ENCODE measurements at regions not wholly inside any gene's neighbourhood (a gene's known extent, or its start where the extent isn't known, plus 50 kb on each side); places are given as distances from the start of the nearest gene placed in this dataset.
"Not testable (repeated sequence)": the region's sequence is repeated elsewhere in the genome, so short reads cannot be mapped to it uniquely, and the experiment has no call there.

GRCh38 chr1:58197811-58198210 lies 348.7 kb downstream of the OMA1 start:
- H3K4me3 ChIP-seq (ENCODE audit: low read depth, low read length), result no peak overlapping the region
- TF ChIP-seq CTCF (IDR thresholded peaks at IDR 0.05; ENCODE audit: borderline replicate concordance, insufficient read depth, low read depth, low read length), result no peak

- H3K4me3 ChIP-seq (ENCODE audit: low read depth, low read length), result no peak overlapping the region
- TF ChIP-seq CTCF (IDR thresholded peaks at IDR 0.05; ENCODE audit: borderline replicate concordance, insufficient read depth, low read depth, low read length), result no peak
Measured at GRCh38 chr1:58190267-58190988, 356.1 kb downstream of the OMA1 start.

- no peak overlapping the region for H3K4me3 ChIP-seq (ENCODE audit: low read depth, low read length)
- no peak for TF ChIP-seq CTCF (IDR thresholded peaks at IDR 0.05; ENCODE audit: borderline replicate concordance, insufficient read depth, low read depth, low read length)
Measured at GRCh38 chr1:58189453-58189852, 357.1 kb downstream of the OMA1 start.

- TF ChIP-seq CTCF (IDR thresholded peaks at IDR 0.05; ENCODE audit: borderline replicate concordance, insufficient read depth, low read depth, low read length), result no peak
- H3K4me3 ChIP-seq (ENCODE audit: low read depth, low read length), result no peak overlapping the region
Measured at GRCh38 chr1:58183286-58183685, 363.2 kb downstream of the OMA1 start.

- TF ChIP-seq CTCF (IDR thresholded peaks at IDR 0.05; ENCODE audit: borderline replicate concordance, insufficient read depth, low read depth, low read length), result no peak
- no peak overlapping the region for H3K4me3 ChIP-seq (ENCODE audit: low read depth, low read length)
Measured at GRCh38 chr1:58180537-58180936, 366.0 kb downstream of the OMA1 start.

- H3K4me3 ChIP-seq (ENCODE audit: low read depth, low read length), result not testable (repeated sequence)
Measured at GRCh38 chr1:58169160-58169559, 377.4 kb downstream of the OMA1 start.

GRCh38 chr1:58167131-58167530 lies 379.4 kb downstream of the OMA1 start:
- H3K4me3 ChIP-seq (ENCODE audit: low read depth, low read length), result not testable (repeated sequence)

GRCh38 chr1:58166417-58166816 lies 380.1 kb downstream of the OMA1 start:
- no peak for TF ChIP-seq CTCF (IDR thresholded peaks at IDR 0.05; ENCODE audit: borderline replicate concordance, insufficient read depth, low read depth, low read length)
- no peak overlapping the region for H3K4me3 ChIP-seq (ENCODE audit: low read depth, low read length)
